ENCODE measurements at regions not wholly inside any gene's neighbourhood (a gene's known extent, or its start where the extent isn't known, plus 50 kb on each side); places are given as distances from the start of the nearest gene placed in this dataset.

DNA sequence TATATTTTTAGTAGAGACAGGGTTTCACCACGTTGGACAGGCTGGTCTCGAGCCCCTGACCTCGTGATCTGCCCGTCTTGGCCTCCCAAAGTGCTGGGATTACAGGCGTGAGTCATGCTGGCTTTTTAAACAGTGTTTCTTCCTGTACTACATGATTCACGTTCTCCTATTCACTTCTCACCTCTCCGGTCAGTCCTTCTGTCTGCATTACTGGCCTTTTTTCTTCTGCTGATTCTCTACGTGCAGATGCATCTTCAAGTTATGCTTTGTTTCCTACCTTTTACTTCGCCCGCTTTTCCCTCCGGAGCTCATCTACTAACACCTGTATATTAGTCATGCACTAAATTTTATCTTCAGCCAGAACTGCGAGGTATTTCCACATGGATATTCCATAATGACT is 296.2 kb upstream of the FLRT2 start:
- Histone ChIP-seq H3K36me3 (no peaks in the 10 kb centered on the region), H3K27ac (no peak overlapping the region), H3K27me3 (no peaks in the 10 kb centered on the region), H3K9me3 (peaks cover 0 to 2% (median 0%) of the 10 kb centered on the region in 4 donors), H3K4me3 (no peak overlapping the region), H3K4me1 (no peaks in the 10 kb centered on the region)
- DNase-seq, result no peak
- 72 to 83% methylated on average over 12 of the region's 12 CpGs for WGBS, 2 donors
- intact Hi-C loops (cut with DNase I), result no loop called here
- TF ChIP-seq, protein P1, sequence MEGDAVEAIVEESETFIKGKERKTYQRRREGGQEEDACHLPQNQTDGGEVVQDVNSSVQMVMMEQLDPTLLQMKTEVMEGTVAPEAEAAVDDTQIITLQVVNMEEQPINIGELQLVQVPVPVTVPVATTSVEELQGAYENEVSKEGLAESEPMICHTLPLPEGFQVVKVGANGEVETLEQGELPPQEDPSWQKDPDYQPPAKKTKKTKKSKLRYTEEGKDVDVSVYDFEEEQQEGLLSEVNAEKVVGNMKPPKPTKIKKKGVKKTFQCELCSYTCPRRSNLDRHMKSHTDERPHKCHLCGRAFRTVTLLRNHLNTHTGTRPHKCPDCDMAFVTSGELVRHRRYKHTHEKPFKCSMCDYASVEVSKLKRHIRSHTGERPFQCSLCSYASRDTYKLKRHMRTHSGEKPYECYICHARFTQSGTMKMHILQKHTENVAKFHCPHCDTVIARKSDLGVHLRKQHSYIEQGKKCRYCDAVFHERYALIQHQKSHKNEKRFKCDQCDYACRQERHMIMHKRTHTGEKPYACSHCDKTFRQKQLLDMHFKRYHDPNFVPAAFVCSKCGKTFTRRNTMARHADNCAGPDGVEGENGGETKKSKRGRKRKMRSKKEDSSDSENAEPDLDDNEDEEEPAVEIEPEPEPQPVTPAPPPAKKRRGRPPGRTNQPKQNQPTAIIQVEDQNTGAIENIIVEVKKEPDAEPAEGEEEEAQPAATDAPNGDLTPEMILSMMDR (IDR thresholded peaks at IDR 0.05), result no peak
- no peak for TF ChIP-seq POLR2A (IDR thresholded peaks at IDR 0.05)
- no peak for TF ChIP-seq EP300 (IDR thresholded peaks at IDR 0.05)
- no peak for TF ChIP-seq POLR2AphosphoS5 (IDR thresholded peaks at IDR 0.05)

DNA sequence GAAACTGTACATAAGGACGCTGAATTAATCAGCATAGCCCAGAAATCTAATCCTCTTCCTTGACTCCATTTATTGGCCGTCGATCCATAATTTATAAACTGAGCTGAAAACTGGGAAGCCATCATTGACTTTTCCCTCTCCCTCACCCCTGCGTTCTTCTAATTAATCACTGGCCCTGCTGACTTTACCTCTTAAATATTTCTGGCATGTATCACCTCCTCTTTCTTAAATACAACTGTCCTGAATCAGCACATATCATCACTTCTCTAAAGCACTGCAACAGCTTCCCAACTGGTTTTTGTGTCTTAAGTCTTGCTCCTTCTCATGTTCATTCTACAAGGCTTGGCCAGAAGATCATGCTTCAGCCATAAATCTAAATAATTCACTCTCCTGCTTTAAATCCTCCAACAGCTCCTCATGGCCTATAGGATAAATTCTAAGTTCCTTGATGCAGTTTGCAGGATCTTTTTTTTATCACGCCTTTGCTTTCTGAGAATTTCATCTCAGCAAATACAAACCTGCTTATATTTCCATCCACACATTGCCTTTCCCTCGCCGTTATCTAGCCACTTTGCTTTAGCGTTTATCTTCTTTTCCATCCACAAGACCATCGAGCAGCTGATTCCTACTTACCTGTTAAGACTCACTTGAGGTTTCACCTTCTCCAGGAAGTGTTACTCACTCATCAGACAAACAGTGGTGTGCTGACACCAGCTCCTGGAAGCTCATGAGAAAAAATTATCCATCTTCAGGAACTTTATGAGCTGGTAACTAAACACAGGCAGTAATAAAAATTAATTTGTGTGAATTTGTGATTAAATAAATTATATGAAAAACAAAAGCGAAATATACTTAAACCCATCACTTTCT is 295.6 kb upstream of the FLRT2 start:
- TF ChIP-seq POLR2AphosphoS5 (IDR thresholded peaks at IDR 0.05), result no peak
- intact Hi-C loops (cut with DNase I), result no loop called here

DNA sequence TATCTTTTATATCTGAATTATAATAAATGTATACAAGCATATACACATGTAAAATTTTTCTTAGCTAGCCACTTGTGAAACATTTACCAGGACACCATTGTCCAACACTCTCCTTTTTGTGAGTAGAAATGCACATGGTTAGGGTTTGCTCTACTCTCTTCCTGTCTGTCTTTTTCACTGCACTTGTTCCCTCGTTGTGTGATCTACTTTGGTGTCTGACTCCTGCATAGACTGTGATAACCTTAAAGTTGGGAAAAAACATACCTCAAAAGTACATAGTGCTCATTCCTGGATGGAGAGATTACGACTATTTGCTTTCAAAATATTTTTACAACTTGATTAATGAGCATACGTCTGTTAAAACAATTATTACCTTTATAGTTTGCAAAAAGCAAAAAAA is 294.1 kb upstream of the FLRT2 start:
- H3K27me3 ChIP-seq, result no peaks in the 10 kb centered on the region
- intact Hi-C loops (cut with DNase I), result no loop called here
- TF ChIP-seq POLR2A (IDR thresholded peaks at IDR 0.05) (no peak), POLR2AphosphoS5 (IDR thresholded peaks at IDR 0.05) (no peak), EP300 (IDR thresholded peaks at IDR 0.05) (no peak)
- TF ChIP-seq, protein P1 (IDR thresholded peaks at IDR 0.05), result no peak

More for the DNA sequence above, 295.6 kb upstream of the FLRT2 start:
- H3K4me3 ChIP-seq, result no peak overlapping the region
- DNase-seq, result no peak
- H3K4me1 ChIP-seq, result no peaks in the 10 kb centered on the region
- H3K9me3 ChIP-seq, result peaks cover 0 to 2% (median 0%) of the 10 kb centered on the region in 4 donors
- no peak overlapping the region for H3K27ac ChIP-seq
- H3K36me3 ChIP-seq, result no peaks in the 10 kb centered on the region
- WGBS, 2 donors, result 87 to 89% methylated on average over 10 of the region's 10 CpGs
- no peaks in the 10 kb centered on the region for H3K27me3 ChIP-seq

DNA sequence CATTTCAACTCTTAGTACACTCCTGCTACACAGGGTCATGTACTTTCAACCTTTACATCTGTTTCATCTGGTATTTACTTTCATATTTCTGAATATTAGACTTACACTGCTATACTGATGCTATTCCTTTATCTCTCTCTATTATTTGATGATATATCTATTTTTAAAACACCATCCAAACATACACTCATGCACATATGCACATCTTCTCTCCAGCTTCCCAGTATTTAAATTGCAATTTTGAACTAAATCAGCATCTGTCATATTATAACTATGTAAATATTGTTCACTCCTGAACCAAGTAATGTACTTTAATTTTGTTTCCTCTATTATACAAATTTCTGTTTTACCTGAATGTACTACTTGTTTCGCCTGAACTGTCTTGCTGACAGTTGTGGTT is 293.6 kb upstream of the FLRT2 start:
- 66 to 67% methylated on average over 1 of the region's 1 CpG for WGBS, 2 donors
- Histone ChIP-seq H3K27me3 (no peaks in the 10 kb centered on the region), H3K27ac (no peak overlapping the region), H3K4me1 (peaks cover 0 to 7% (median 6%) of the 10 kb centered on the region in 4 donors), H3K36me3 (no peaks in the 10 kb centered on the region), H3K4me3 (no peak overlapping the region), H3K9me3 (no peaks in the 10 kb centered on the region)
- DNase-seq, result no peak
- intact Hi-C loops (cut with DNase I), result no loop called here
- TF ChIP-seq, protein P1 (IDR thresholded peaks at IDR 0.05), result no peak
- no peak for TF ChIP-seq POLR2A (IDR thresholded peaks at IDR 0.05)
- TF ChIP-seq EP300 (IDR thresholded peaks at IDR 0.05), result no peak
- no peak for TF ChIP-seq POLR2AphosphoS5 (IDR thresholded peaks at IDR 0.05)

More for the DNA sequence above, 294.1 kb upstream of the FLRT2 start:
- Histone ChIP-seq H3K4me1 (peaks cover 0 to 3% (median 2%) of the 10 kb centered on the region in 4 donors), H3K4me3 (no peak overlapping the region), H3K27ac (no peak overlapping the region), H3K9me3 (no peaks in the 10 kb centered on the region), H3K36me3 (no peaks in the 10 kb centered on the region)
- DNase-seq, result no peak
- 36 to 58% methylated on average over 3 of the region's 3 CpGs for WGBS, 2 donors

DNA sequence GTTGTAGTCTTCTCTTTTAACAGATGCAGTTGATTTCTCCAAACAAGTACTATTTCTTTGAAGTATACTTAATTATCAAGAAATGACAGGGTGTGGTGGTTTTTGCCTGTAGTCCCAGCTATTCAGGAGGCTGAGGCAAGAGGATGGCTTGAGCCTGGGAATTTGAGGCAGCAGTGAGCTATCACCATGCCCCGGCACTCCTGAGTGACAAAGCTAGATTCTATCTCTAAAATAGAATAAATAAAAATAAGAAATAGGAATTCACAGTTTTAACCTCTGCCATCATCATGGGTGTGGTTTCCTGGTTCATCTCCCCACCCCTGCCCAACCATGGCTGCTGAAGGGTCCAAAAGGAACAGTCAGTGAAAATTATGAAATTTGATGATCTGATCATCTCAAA is 290.2 kb upstream of the FLRT2 start:
- H3K4me3 ChIP-seq, result no peak overlapping the region
- no peaks in the 10 kb centered on the region for H3K9me3 ChIP-seq
- 86 to 94% methylated on average over 1 of the region's 1 CpG for WGBS, 2 donors
- TF ChIP-seq, protein P1 (IDR thresholded peaks at IDR 0.05), result no peak
- H3K4me1 ChIP-seq, result peaks cover 0 to 15% (median 12%) of the 10 kb centered on the region in 4 donors
- H3K27me3 ChIP-seq, result no peaks in the 10 kb centered on the region
- no peaks in the 10 kb centered on the region for H3K36me3 ChIP-seq
- intact Hi-C loops (cut with DNase I), result no loop called here
- H3K27ac ChIP-seq, result no peak overlapping the region
- DNase-seq, result no peak

All from sigmoid colon (tissue), 6 donors.